ENCODE measurements at regions not wholly inside any gene's neighbourhood (a gene's known extent, or its start where the extent isn't known, plus 50 kb on each side); places are given as distances from the start of the nearest gene placed in this dataset.
"Not testable (repeated sequence)": the region's sequence is repeated elsewhere in the genome, so short reads cannot be mapped to it uniquely, and the experiment has no call there.

DNA sequence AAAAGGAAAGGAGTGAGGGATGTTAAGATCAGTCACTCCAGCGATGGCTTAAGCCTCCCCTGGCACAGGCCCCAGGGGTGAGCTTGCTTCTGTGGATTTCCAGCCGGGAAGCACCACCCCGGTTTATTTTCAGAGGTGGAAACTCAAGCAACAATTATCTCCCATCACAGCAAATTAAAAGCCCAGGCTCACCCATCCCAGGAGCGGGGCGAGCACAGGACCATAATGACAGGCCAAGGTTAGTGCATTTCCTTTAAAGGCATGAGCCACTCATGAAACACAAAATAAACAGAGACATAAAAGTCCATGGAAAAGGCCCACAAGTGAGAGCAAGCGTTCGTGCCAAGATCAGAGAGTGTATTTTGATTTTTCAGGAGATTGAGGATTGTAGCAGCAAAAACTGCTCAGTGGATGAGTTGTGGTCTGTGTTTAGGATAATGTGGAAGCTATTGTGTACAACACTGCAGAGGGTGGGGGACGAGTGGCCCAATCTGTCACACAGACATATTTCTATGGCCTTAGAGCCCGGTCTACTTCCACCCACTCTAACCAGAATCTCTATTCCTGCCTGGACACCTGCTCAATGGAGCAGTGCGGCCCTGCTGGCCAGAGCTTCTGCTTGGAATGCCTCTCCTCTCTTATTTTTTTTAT, 111.4 kb upstream of the CDC42EP3 start:
- peak; percentile 70 for DNase-seq

DNA sequence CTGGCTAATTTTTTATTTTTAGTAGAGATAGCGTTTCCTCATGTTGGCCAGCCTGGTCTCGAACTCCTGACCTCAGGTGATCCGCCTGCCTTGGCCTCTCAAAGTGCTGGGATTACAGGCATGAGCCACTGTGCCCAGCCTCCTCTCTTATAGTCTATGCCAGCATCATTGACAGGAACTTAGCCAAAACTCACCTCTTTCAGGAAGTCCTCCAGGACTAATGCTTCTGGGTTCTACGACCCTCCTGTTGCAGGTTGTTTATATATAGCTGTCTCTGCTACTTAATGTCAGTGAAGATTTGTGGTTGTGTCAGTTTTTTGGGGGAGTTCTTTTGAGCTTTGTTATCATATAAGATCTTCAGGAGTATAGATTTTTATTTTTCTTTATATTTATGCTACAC, 112.1 kb upstream of the CDC42EP3 start:
- DNase-seq, result no peak

DNA sequence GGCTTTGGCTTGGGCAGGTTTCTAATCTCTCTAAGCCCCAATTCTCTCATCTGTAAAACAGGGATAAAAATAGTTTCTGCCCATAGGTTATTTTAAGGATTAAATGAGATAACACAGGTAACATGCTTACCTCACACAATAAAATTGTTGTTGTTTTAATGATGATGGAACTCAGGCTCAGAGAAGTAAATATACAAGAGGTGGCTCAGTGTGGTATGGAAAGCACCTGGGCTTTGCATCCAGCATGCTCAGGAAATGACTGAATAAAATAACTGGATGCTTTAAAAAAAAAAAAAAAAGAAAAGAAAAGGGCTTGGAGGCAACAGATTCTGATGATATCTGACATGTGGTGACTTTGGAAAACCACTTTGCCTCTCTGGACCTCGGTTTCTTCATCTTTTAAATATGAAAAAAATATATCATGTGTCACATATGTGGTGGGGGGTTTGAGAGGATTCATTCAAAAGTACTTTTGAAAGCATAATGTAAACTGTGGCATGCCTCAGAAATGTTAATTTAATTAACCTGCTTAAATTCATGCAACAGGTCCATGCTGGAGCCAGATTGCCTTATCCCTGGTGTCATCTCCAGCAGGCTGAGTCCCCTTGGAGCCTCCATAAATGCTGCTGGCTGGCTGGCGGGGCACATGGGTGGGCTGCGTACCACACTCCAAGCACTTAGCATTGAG, 112.8 kb upstream of the CDC42EP3 start:
- no peak for DNase-seq

DNA sequence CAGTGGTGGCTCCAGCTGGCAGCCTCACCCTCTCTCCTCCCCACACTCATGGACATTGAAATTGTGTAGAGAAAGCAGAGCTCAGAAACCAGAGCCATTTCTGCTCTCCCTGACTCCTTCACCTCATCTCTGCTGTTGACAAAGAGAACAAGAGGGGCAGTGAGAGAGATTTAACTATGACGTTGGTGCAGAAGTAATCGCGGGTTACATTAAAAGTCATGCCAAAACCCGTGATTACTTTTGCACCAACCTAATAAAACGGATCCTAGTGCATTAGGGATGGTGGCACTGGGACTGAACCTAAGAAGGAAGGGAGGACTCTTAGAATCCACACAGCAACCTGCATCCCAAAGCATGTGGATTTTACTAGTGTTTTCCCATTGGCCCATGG, 113.3 kb upstream of the CDC42EP3 start:
- DNase-seq, result no peak

DNA sequence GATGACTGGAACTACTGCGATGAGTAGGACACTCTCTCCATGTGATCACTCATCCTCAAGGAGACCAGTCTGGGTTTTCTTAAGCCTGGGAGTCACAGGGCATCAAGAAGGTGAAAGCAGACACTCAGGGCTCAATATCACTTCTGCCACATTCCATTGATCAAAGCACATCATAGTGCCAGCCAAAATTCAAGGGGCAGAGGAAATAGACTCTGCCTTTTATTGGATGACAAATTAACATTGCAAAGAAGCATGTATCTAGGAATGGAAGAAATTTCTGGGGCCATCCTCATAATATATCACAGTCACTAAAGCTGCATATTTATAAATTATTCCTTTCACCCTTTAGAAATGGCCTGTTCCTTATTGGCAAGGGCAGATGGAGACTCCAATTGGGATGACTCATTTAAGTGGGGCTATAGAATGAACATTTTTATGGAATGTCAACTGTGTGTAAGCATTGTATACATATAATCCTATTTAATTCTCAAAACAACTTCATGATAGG, 114.8 kb upstream of the CDC42EP3 start:
- no peak for DNase-seq

DNA sequence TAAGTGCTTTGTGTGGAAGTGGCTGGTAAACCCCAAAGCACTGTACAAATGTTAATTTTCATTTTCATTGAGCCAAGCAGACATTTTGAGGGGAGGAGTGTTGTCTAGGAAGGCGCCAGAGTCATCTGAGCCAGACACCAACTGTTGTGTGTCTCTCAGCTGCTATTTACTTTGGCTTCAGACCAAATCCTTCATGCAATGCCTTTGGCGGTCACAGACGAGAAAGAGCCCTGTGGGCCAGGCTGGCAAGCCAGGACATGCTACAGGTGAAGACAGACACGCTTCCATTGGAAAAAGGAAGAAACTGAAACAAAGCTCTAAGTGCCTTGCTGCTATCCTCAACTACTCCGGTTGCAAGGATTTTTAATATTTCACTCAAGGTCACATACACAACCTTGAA, 115.4 kb upstream of the CDC42EP3 start:
- no peak for DNase-seq

DNA sequence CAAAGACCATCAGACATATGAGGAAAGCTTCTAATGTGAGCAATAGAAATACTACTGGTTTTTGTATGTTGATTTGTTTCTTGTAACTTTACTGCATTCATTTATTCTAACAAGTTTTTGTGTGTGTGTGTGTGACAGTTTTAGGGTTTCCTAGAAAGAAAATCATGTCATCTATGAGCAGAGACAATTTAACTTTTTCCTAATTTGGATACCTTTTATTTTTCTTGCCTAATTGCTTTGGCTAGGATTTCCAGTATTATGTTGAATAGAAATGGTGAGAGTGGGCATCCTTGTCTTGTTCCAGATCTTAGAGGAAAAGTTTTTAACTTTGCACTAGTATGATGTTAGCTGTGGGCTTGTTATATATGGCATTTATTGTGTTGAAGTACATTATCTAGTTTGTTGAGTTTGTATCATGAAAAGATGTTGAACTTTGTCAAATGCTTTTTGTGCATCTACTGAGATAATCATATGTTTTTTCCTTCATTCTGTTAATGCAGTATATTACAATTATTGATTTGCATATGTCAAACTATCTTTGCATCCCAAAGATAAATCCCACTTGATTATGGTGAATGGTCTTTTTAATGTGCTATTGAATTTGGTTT, 117.3 kb upstream of the CDC42EP3 start:
- no peak for DNase-seq

DNA sequence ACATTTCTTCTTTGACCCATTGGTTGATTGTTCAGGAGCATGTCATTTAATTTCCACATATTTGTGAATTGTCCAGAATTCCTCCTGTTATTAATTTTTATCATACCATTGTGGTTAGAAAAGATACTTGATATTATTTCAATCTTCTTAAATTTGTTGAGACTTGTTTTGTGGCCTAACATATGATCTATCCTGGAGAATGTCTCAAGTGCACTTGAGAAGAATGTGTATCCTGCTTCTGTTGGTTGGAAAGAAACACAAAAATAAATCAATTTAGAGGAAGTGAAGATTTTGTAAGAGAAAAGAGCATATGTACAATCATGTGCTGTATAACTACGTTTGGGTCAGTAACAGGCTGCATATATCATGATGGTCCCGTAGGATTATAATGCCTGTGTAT, 118.6 kb upstream of the CDC42EP3 start:
- no peak for DNase-seq

DNA sequence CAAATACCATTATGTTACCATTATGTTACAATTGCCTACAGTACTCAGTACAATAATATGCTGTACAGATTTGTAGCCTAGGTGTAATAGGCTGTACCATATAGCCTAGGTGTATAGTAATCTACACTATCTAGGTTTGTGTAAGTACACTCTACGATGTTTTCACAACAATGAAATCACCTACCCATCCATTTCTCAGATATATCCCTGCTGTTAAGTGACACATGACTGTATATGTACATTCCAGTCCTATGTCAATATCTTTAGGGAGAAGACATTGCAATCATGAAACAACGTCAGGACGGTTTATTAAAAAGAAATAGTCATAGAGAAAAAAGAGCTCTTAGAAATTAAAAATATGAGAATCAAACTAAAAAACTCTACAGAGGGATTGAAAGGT, 119.0 kb upstream of the CDC42EP3 start:
- DNase-seq, result no peak

DNA sequence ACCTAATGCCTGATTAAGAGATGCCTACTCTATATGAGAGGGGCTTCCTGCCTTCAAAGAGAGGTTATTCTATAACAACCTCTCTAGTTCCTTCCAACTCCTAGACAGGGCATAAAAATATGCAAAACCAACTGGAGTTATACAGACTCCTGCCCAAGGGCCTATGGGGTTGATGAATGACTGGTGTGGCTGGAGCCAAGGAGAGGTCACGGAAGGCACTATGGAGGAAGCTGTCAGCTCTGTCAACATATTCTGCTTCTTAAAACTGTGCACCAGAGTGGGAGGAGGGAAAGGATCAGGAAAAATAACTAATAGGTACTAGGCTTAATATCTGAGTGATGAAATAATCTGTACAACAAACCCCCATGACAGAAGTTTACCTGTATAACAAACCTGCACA, 120.9 kb upstream of the CDC42EP3 start:
- no peak for DNase-seq

DNA sequence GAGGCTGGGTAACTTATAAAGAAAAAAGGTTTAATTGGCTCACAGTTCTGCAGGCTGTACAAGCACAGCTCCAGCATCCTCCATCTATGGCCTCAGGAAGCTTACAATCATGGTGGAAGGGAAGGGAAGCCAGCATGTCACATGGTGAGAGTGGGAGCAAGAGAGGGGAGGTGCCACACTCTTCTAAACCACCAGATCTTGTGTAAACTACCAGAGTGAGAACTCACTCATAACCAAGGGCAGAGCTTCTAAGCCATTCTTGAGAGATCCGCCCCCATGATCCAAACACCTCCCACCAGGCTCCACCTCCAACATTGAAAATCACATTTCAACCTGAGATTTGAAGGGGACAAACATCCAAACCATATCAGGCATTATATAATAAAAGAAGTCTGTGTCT, 121.6 kb upstream of the CDC42EP3 start:
- no peak for DNase-seq

DNA sequence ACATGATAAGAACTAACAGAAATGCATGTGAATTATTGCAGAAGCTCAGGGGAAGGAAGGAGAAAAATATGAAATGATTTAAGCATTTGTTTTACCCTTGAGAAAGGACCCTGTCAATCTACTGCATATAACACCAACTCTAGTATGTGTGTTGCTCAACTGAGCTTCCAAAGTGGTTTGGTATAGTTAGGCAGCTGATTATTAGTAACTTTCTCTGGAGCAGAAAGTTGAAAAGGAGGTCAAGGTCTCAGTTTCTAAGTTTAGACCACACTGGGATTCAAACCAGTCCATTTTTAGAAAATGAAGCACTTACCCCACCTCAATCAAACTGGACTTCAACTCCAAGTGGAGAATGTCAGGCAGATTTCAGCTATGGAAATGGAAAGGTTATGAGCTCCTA, 123.3 kb upstream of the CDC42EP3 start:
- DNase-seq, result no peak

DNA sequence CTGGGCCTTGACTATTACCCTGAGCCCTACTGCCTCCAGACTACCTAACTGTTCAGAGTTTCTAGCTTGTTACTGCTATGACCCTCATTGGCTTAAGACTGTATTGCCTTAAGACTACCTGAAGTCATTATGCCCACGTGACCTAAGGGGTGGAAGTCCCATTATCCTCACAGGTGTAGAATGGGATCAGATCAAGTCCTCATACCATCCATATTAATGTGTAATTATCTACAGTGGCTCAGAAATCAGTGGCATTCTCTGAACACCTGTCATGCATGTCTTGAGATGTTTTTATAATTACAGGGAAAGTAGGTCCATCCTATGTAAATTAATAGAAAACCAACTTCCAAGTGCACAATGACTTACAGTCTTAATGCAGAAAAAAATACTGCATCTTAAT, 124.0 kb upstream of the CDC42EP3 start:
- no peak for DNase-seq

DNA sequence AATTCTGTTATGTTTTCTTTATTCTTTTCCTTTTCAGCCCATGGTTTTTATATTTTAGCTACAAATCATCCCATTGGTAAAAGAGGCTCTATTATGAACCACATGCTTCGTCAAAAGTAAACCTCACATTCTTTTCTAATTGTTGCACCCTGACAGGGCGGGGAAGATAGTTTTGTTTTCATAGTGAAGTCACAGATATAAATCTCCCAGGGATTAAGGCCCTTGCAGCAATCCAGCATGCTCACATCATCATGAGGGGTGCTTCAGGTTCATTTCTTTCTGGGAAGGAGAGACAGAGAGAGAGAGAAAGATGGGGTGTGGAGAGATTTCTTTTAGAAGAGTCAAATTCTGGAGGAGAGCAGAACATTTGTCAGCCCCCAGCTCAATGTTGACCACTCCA, 124.5 kb upstream of the CDC42EP3 start:
- no peak for DNase-seq

DNA sequence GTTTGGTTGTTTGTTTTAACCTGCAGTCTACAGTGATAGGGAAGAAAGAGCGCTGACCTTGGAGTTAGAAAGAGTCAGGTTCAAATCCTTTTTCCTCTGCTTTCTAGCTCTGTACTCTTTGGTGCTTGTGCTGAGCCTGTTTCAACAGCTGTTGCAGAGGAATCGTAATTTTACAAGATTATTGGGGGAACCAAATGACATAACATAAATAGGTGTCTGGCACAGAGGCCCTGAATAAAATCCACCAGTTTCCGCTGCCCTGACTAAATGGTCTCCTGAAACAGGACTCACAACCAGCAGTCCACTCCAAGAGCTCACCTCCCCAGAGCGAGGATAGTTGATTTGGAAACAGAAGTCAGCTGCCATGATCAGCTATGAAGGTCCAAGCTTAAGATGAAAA, 125.0 kb upstream of the CDC42EP3 start:
- no peak for DNase-seq

DNA sequence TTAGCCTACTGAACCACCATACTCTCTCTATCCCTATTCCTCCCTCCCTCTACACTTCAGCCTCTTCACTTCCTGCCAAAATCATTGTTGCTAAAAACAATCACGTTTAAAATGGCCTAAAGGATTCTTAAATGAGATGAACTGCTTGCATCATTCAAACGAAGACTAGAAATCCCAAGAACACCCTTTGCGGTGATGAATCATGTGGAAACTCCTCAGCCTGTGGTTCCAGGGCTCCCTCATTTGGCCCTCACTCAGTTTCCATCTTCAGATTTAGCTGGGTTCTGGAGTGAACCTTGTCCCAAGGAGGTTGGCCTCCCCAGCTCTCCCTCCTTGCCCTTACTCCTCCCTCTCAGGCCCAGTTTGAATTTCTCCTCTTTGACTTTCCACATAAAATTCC, 125.6 kb upstream of the CDC42EP3 start:
- no peak for DNase-seq

DNA sequence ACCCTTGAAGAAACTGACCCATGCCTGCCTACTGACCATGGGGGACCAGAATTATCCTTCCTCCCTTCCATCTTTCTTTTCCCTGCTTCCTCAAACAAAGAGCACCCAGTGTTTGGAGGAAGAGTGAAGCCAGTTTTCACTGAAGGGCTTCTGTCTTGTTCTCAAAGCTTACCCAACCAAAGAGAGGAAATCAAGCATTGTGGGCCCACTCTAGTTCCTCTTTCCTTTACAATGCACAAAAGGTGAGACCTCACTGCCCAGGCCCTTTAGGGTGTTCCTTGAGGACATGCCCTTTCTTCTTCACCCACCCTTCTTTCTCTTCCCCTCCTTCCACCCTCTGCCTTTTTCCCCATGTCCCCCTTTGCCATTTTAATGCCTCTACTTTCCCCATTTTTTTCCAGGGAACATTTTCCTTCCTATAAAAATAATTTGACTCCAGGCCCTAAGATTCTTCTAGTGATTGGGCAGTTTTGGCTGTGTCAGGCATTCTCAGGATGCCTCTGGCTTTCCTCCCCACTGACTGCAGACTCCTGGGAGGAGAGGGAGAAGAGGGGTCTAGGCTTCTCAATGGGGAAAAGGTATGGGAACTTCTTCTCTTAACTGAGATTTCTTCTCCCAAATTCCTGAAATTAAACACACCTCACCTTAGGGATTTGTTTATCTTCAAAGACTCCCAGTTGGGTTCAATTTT, 126.6 kb upstream of the RMDN2 start:
- no peak for DNase-seq

DNA sequence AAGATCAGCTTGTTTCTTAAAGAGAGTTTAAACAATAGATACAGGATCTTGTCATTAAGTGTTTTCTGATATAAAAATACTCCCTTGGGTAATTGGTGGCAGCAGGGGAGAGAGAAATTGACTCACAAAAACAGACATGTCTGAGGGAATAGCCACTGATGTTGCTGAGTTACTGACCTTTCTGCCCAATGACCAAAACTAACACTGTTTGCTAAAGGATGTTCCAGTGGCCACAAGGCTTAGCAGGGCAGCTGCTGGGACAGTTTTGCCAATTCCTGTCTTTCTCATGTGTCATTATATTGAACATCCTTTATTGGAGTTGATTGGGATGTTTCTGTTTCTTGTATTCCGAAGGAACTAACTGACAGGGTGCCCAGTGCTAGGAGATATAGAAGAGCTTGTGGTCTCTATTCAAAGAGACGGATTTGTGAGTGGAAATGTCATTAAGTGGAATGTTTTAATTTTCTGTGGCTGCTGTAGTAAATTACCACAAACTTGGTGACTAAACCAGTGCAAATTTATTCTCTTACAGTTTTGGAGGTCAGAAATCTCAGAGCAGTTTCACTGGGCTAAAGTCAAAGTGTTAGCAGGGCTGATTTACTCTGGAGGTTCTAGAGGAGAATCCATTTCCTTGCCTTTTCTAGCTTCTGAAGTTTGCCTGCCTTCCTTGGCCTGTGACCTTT, 124.8 kb upstream of the RMDN2 start:
- no peak for DNase-seq

DNA sequence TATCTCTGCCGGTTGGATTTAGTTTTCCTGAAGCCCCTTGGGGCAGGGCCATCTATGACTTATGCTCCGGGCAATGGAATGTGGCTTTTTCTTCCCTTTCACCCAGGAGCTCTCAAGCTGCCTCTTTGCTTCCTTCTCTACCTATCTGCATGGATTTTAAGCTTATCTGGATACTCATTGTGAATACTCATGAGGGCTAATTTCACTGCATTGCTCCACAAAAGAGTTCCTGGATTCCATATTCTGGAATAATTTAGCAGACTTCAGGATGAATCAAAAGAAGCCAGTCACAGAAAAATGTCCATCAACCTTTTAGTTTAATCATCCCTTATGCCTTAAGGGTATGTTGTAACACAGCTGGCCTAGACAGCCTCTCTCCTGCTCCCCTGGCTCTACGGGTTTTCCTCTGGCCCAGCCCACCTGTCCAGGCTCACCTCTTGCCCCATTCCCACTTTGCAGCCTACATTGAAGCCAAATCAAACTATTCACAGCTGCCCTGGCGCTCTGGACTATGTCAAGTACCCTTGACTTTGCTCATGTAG, 122.8 kb upstream of the RMDN2 start:
- no peak for DNase-seq

DNA sequence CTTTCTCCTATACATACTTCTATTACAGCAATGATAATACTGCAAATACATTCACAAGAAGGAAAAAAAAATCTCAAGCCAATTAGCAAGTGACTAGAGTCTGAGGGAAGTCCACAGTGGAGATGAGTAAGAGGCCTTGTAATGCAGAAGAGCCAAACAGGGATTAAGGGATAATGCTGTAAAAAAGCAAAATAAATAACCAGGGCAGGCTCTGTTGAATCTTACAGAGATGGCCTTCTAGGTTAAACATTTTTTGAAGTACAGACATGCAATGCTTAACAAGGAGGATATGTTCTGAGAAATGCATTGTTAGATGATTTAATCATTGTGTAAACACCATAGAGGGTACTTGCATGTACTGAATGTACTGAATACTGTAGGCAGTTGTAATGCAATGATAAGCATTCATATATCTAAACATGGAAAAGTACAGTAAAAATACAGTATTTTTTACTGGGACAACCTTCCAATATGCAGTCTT, 122.1 kb upstream of the RMDN2 start:
- DNase-seq, result no peak

DNA sequence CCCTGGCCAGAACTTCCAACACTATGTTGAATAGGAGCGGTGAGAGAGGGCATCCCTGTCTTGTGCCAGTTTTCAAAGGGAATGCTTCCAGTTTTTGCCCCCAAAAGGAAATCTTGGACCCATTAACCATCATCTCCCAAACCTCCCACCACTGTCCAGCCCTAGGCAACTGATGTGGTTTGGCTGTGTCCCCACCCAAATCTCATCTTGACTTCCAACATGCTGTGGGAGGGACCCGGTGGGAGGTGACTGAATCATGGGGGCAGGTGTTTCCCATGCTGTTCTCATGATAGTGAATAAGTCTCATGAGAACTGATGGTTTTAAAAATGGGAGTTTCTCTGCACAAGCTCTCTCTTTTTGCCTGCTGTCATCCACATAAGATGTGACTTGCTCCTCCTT, 119.1 kb upstream of the RMDN2 start:
- DNase-seq, result not testable (repeated sequence)

DNA sequence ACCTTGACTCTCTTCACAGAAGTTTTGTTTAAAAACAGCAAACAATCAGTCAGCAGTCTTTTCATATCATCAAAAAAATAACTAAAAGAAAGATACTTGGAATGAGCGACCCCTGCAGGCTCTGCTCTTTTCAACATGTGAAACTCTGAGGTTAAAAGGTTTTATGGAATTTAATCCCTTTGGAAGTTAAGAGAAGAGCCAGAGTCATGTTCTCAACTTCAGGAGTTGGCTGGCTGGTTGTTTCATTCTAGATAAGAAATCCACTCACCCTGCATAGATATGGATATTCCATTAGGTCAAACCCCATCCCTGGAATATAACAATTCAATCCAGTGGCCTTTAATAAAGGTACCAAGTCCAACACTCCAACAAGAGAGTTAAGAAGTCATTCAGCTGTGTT, 115.6 kb upstream of the RMDN2 start:
- no peak for DNase-seq
